GM19438 (cell line): ENCODE measurements at regions not wholly inside any gene's neighbourhood (a gene's known extent, or its start where the extent isn't known, plus 50 kb on each side); places are given as distances from the start of the nearest gene placed in this dataset.
"Not testable (repeated sequence)": the region's sequence is repeated elsewhere in the genome, so short reads cannot be mapped to it uniquely, and the experiment has no call there.

ENCODE experiments used
- ATAC-seq: cut with Tn5 transposase; IDR thresholded peaks from one replicate; pipeline ENCODE4 v1.9.1; 2021; ENCODE audit warnings: low read depth; ENCODE audit not compliant: unreplicated experiment

DNA sequence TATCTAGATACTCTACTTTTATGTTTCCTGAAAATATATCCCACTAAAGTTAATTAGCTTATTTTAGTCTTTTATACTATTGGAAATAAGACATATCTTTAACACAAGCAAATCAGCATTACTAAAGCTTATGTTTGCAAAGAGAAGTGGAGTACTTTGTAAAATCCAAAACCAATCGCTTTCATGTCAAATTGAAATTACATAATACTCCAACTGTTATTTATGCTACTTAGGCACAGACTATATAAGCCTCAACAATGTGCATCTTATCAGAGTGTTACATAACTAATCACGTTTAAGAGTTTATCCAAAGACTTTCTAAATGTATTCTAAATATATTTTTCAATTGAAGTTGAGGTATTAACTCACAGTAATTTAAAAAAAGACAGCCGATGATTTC, 200.0 kb downstream of the PCDH20 start:
- no peak for ATAC-seq

DNA sequence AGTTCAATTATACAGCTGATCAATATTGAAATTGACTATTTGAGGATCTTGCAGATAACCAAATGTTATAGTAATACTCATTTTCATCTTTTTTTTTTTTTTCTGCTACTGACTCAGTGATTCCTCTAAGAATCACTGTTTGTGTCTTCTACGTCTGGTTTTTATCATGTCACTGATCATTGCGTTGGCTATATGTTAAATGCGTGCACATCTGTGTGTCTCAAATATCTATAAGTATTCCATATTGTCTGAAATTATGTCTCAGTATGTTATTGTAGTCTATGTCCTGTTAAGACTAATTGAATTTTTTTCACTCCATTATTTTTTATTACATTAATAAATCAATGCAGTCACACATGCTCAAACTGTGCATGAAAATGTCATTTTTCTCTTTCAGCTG, 200.5 kb downstream of the PCDH20 start:
- ATAC-seq = no peak

DNA sequence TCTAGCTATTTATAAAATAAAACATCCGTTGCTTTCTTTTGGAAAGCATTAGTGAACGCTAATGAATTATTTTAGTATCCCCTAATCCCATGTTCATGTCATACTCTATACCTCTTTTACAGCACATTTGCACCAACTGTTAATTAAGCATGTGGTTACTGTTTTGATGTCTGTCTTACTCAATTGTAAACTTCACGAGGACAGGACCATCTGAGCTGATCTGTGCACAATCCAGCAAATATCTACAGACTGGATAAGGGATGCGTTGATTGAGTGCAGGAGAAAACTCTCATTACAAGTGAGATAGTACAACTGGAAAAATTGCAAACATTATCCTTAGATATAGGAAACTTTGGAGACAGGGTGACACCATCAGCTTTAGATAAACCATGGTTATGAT, 201.1 kb downstream of the PCDH20 start:
- ATAC-seq = no peak

- not testable (repeated sequence) for ATAC-seq
Measured at GRCh38 chr13:61205898-61206297, 209.8 kb downstream of the PCDH20 start.

GRCh38 chr13:61204025-61204424, 211.6 kb downstream of the PCDH20 start:
- no peak for ATAC-seq

DNA sequence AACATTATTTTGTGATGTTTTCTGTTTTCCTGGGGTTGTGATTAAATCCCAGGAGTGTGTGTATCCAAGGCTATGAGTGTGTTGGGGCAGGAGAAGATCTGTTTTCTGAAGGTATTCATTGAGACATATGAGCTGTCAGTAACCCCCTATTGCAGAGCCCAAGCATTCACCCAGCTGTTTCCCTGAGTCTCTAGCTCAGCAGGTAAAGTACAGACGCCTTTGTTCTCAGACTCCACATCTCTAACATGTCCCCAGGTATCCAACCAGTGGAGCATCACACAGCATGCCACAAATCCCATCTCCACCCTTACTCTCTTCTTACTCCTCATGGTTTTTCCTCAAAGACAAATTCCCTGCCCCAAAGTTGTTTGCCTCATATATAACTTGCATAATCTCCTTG, 213.6 kb downstream of the PCDH20 start:
- no peak for ATAC-seq

DNA sequence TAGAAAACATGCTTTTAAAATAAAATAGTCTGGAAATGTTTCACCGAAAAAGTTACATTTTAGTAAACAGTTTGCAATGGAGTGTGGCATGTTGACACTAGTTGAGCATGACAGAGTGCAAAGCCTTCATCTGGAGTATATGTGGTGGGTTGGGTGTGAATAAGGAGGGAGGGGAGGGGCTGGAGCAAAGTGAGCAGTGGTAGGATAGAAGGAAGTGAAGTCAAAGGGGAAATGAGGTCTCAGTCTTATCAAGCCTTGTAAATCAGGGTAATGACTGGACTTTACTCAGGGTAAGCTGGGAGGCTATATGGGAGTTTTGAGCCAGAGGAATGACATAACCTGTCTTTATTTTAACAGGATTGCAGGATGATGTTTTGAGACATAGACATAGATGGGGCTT, 222.8 kb downstream of the PCDH20 start:
- ATAC-seq = no peak

GRCh38 chr13:61188057-61188456, 227.6 kb downstream of the PCDH20 start:
- no peak for ATAC-seq

DNA sequence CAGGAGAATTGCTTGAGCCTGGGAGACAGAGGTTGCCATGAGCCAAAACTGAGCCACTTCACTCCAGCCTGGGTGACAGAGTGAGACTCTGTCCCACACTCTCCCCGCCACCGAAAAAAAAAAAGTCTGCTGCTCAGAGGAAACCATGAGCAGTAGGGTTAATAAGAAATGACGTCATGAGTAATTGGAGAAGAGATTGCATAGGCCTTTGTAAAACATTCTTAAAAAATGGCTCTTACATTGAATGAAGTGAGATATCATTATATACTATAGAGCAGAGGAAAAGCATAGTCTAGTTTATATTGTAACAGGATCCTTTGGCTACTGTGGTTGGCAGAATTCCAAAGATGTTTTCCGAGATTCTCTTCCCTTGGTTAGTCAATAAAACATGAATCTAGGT, 228.2 kb downstream of the PCDH20 start:
- ATAC-seq = no peak

DNA sequence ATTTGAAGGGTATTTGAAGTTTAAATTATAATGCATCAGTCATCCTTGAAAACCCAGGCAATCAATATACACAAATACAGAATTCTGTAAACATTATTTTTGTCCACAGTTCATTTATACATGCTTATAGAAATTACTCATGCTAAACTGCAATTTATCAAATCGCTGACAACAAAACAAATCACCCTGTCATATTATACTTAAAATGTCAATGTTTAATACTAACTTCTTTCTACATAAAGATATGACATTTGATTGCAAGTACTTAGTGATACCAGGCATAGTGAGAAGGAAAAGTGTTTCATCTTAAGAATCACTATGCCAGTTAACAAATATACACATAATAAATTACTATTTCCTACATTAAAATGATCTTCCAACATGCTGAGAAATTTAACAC, 232.0 kb downstream of the PCDH20 start:
- ATAC-seq = no peak

DNA sequence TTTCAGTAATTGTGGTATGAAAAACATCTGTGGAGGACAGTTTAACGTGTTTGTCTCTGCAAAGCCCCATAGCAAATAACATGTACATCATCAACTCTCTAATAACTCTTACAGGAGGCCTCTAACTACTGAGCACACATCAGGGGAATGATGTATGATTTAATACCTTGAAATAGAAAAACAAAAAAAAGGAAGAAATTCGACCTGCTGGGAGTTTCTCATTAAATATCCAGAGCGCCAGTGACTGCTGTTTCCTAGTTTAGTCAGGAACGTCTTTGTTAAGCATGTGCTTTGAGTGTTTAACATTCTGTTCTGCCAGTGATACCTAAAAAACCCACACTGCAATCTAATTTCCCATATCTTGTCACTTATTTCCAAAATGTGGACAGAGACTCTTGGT, 235.4 kb downstream of the PCDH20 start:
- no peak for ATAC-seq

DNA sequence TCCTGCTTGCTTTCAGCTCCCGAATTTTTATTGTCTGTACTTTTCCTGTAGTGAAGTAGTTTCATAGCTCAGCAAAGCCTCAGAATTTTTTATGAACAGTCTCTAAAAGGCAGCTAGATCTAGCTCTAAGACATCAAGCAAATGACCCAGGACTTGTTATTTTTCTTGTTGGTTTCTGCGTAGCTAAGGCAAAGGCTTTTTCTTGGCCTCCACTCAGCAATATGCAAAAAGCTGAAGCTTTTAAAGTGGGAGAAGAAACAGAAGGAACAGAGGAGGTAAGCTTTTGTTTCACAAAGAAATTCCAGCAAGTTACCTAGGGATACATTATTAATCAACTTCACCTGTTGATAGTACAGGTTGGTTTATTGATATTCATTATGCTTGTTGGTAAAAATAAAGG, 235.9 kb downstream of the PCDH20 start:
- no peak for ATAC-seq

DNA sequence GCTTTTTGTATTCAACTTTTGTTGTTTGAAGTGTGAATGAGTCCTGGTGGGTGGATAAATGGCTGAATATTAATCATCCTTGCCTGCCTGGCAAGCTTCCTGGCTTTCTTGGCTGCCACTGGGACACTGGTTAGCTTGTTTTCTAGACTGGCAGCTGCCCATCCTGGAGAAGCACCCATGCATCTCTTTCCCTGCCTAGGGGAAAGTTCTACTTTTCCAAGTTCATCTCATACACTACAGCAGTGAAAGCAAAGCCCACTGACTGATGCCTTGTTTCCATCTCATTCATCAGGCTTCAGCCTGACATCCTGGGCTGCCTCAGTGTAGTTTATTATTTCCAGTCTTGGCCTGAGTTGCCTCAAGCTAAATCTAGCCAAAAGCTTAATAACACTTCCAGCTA, 244.8 kb downstream of the PCDH20 start:
- no peak for ATAC-seq

DNA sequence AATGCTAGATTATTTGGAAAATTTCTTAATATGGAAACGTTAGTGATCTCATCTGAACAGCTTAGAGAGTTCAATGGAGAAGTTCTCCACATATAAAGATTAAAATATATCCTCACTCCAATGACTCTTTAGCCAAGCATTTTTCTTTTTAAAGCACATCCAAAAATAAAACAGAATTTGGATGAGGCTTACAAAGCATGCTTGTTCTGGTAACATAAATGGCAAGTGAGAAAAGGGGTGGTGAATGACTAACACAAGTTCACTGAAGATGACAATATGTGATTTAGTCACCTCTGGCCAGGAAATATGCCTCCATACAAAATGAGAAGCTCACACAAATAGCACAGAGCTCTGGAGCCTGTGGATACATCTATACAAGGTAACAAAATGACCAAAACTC, 253.0 kb downstream of the PCDH20 start:
- no peak for ATAC-seq

DNA sequence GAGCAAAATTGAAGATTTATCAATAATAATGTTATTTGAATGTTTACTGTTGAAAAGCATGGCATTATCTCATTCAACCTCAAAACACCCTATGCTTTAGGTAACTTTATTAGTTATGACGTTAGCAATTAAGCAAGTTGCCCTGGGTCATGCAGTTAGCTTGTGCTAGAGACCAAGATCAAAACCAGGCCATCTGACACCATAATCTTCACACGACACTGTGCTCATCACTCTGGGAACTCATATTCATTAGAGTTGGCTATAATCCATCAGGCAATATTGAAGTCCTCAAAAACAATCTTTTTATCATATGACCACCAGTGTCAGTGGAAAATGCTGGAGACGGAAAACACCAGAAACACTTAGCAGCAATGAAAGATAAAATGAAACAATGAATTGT, 253.5 kb downstream of the PCDH20 start:
- no peak for ATAC-seq

DNA sequence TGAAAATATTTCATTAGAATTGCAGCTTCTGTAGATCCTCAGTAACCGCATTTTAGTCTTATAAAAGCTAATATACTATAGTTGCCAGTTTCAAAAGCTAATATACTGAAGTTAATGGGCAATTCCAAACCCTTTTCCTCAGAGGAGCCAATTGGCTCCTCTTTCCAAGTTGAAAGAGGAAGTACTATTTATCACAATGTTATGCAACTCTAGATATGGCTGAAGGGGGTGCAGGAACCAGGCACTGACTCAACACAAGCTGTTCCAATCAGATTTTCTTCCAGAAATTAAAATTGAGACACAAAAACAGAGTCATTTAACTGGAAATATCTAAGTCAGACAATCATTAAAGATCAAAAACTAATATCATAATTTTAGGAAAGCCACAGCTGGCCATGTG, 258.9 kb downstream of the PCDH20 start:
- no peak for ATAC-seq

GRCh38 chr13:61151062-61151461, 264.6 kb downstream of the PCDH20 start:
- ATAC-seq = no peak

- ATAC-seq = no peak
Measured at GRCh38 chr13:61149331-61149730, 266.3 kb downstream of the PCDH20 start.

- no peak for ATAC-seq
Measured at GRCh38 chr13:61148691-61149315, 266.8 kb downstream of the PCDH20 start.

DNA sequence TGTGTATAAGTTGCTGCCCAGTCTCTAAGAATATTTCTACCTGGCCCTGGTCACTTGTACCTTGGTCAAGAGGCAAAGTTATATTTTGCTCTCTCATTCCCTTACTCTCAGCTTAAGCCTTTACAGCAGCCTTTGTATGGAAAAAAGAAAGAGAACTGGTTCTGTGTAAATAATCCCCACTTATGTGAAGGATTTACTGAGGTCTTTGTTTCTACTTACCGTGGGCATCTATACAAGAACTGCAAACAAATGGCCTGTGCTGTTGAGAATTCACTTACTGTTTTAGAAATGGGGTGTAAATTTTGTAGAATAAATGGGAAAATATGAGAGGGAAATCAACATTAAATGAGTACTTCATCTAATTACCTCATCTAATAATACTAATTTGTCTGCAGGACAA, 267.4 kb downstream of the PCDH20 start:
- ATAC-seq = no peak

- no peak for ATAC-seq
Measured at GRCh38 chr13:61146571-61146970, 269.1 kb downstream of the PCDH20 start.

DNA sequence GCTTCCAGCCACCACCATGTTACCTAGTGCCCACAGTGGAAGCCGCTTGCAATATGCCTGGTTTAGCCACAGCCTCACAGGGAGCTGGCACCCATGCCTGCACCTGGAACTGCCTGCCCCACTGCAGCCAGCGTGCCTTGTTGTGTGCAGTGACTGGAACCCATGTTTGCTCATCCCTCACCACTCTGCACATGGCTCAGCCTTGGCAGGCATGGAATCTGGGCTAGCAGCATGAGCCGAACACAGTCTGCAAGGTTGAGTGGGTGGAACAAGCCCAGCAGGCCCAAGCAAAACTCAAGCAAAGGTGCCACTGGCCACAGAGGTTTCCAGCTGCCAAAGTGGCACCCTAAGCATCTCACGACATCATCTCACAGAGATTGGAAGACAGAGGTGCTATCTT, 269.5 kb downstream of the PCDH20 start:
- ATAC-seq = no peak
